A549 (cell line): ENCODE measurements at regions not wholly inside any gene's neighbourhood (a gene's known extent, or its start where the extent isn't known, plus 50 kb on each side); places are given as distances from the start of the nearest gene placed in this dataset.

ENCODE experiments used
- CHD4 ChIP-seq: fragments of 200-600 bp; sonication (generic); IDR thresholded peaks from 2 replicates; pipeline ENCODE4 v1.6.1; 2016; ENCODE audit warnings: antibody characterized with exemption, mild to moderate bottlenecking, borderline replicate concordance
- EP300 ChIP-seq, 2 experiments: fragments of >200 bp; sonication (Bioruptor Twin); formaldehyde crosslinking; IDR thresholded peaks; 2 replicates in 1 of 2; 3 replicates in 1 of 2; pipeline ENCODE4 v1.6.1; 2016 to 2017
- ESRRA ChIP-seq: fragments of 150-350 bp; IDR thresholded peaks from 2 replicates; pipeline ENCODE4 v1.6.1; 2014; ENCODE audit warnings: mild to moderate bottlenecking, low read length, borderline replicate concordance
- JUN ChIP-seq, 2 experiments: fragments of >200 bp; sonication (Bioruptor Twin); formaldehyde crosslinking; IDR thresholded peaks; 2 replicates in 1 of 2; 3 replicates in 1 of 2; pipeline ENCODE4 v1.6.1; 2016 to 2017
- MAFK ChIP-seq: fragments of 450-650 bp; IDR thresholded peaks from 2 replicates; pipeline ENCODE4 v1.6.1; 2014; ENCODE audit not compliant: partially characterized antibody
- POLR2AphosphoS2 ChIP-seq: conservative IDR thresholded peaks from 2 replicates; pipeline ENCODE4 v1.6.1; 2012; ENCODE audit warnings: low read length, improper control_type of control experiment, inconsistent platforms
- RAD21 ChIP-seq, 2 experiments: fragments of >200 bp in 1 of 2; sonication (Bioruptor Twin) in 1 of 2; formaldehyde crosslinking in 1 of 2; IDR thresholded peaks in 1 of 2; conservative IDR thresholded peaks in 1 of 2; 2 replicates in 1 of 2; 3 replicates in 1 of 2; pipeline ENCODE4 v1.6.1; 2012 to 2018; ENCODE audit warnings: inconsistent platforms in 1 of 2
- RCOR1 ChIP-seq: fragments of 150-350 bp; IDR thresholded peaks from 2 replicates; pipeline ENCODE4 v1.6.1; 2014; ENCODE audit warnings: antibody characterized with exemption, low read length, low read depth
- RNF2 ChIP-seq: fragments of 200-600 bp; sonication (generic); IDR thresholded peaks from 2 replicates; pipeline ENCODE4 v1.6.1; 2016; ENCODE audit warnings: low read depth, mild to moderate bottlenecking, antibody characterized with exemption, moderate library complexity, borderline replicate concordance
- SMC3 ChIP-seq: fragments of >200 bp; sonication (Bioruptor Twin); formaldehyde crosslinking; IDR thresholded peaks from 3 replicates; pipeline ENCODE4 v1.6.1; 2018; ENCODE audit warnings: inconsistent platforms
- ZSCAN20 ChIP-seq: fragments of 250-450 bp; sonication (Bioruptor Pico); IDR thresholded peaks from 2 replicates; pipeline ENCODE4 v1.8.0; 2022; ENCODE audit warnings: mild to moderate bottlenecking, moderate library complexity
- TF ChIP-seq, protein P1 (sequence below): fragments of >200 bp; sonication (Bioruptor Twin); formaldehyde crosslinking; IDR thresholded peaks from 3 replicates; pipeline ENCODE4 v1.5.1; 2016
- TF ChIP-seq, protein P2 (sequence below): fragments of >200 bp; sonication (Bioruptor Twin); formaldehyde crosslinking; IDR thresholded peaks from 3 replicates; pipeline ENCODE4 v1.6.1; 2016
- TF ChIP-seq, protein P3 (sequence below): IDR thresholded peaks from 2 replicates; pipeline ENCODE4 v1.6.1; 2012

DNA sequence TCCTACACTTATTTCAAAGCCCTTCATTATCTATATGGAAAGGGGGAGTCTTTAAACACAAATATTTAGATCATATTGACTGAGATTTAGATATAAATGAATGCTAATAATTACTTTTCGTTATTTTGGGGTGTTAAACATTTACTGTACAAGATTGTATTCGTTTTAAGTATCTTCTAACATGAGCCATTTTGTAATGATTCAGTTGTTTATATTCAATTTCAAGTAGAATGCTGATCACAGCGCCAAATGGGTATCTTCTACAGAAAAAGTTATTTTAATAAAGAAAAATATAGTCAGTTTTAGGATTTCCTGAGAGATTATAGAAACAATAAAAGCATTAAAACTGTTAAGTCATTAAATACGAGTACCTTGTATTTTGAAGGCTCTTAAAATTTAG lies 104.5 kb upstream of the HNRNPU start:
- no peak for TF ChIP-seq ZSCAN20 (CRISPR knock-in tag)
- TF ChIP-seq, protein P1, sequence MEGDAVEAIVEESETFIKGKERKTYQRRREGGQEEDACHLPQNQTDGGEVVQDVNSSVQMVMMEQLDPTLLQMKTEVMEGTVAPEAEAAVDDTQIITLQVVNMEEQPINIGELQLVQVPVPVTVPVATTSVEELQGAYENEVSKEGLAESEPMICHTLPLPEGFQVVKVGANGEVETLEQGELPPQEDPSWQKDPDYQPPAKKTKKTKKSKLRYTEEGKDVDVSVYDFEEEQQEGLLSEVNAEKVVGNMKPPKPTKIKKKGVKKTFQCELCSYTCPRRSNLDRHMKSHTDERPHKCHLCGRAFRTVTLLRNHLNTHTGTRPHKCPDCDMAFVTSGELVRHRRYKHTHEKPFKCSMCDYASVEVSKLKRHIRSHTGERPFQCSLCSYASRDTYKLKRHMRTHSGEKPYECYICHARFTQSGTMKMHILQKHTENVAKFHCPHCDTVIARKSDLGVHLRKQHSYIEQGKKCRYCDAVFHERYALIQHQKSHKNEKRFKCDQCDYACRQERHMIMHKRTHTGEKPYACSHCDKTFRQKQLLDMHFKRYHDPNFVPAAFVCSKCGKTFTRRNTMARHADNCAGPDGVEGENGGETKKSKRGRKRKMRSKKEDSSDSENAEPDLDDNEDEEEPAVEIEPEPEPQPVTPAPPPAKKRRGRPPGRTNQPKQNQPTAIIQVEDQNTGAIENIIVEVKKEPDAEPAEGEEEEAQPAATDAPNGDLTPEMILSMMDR = no peak
- TF ChIP-seq RAD21 (conservative IDR thresholded peaks at IDR 0.05 in 1 of 2, IDR thresholded peaks at IDR 0.05 in 1 of 2) = no peak
- TF ChIP-seq ESRRA = no peak
- TF ChIP-seq, protein P2, sequence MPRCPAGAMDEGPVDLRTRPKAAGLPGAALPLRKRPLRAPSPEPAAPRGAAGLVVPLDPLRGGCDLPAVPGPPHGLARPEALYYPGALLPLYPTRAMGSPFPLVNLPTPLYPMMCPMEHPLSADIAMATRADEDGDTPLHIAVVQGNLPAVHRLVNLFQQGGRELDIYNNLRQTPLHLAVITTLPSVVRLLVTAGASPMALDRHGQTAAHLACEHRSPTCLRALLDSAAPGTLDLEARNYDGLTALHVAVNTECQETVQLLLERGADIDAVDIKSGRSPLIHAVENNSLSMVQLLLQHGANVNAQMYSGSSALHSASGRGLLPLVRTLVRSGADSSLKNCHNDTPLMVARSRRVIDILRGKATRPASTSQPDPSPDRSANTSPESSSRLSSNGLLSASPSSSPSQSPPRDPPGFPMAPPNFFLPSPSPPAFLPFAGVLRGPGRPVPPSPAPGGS = no peak
- TF ChIP-seq SMC3 = no peak
- TF ChIP-seq RNF2 = no peak
- TF ChIP-seq, protein P3, sequence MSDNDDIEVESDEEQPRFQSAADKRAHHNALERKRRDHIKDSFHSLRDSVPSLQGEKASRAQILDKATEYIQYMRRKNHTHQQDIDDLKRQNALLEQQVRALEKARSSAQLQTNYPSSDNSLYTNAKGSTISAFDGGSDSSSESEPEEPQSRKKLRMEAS = no peak
- no peak for TF ChIP-seq MAFK
- no peak for TF ChIP-seq EP300 (IDR thresholded peaks at IDR 0.05)
- no peak for TF ChIP-seq POLR2AphosphoS2
- no peak for TF ChIP-seq CHD4
- no peak for TF ChIP-seq RCOR1
- no peak for TF ChIP-seq JUN (IDR thresholded peaks at IDR 0.05)
